ENCODE measurements at regions not wholly inside any gene's neighbourhood (a gene's known extent, or its start where the extent isn't known, plus 50 kb on each side); places are given as distances from the start of the nearest gene placed in this dataset.

- TF ChIP-seq, protein P1, sequence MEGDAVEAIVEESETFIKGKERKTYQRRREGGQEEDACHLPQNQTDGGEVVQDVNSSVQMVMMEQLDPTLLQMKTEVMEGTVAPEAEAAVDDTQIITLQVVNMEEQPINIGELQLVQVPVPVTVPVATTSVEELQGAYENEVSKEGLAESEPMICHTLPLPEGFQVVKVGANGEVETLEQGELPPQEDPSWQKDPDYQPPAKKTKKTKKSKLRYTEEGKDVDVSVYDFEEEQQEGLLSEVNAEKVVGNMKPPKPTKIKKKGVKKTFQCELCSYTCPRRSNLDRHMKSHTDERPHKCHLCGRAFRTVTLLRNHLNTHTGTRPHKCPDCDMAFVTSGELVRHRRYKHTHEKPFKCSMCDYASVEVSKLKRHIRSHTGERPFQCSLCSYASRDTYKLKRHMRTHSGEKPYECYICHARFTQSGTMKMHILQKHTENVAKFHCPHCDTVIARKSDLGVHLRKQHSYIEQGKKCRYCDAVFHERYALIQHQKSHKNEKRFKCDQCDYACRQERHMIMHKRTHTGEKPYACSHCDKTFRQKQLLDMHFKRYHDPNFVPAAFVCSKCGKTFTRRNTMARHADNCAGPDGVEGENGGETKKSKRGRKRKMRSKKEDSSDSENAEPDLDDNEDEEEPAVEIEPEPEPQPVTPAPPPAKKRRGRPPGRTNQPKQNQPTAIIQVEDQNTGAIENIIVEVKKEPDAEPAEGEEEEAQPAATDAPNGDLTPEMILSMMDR (IDR thresholded peaks at IDR 0.05; ENCODE audit: poor library complexity): no peak
- TF ChIP-seq EZH2 (IDR thresholded peaks at IDR 0.05; ENCODE audit: borderline replicate concordance): no peak
Measured at GRCh38 chr7:106980358-106980685, 64.2 kb upstream of the PRKAR2B start.

Measured in hepatocyte (in vitro differentiated cells).